Esophagus squamous epithelium (tissue), 4 donors: ENCODE measurements at regions not wholly inside any gene's neighbourhood (a gene's known extent, or its start where the extent isn't known, plus 50 kb on each side); places are given as distances from the start of the nearest gene placed in this dataset.

ENCODE experiments used
- POLR2A ChIP-seq, 4 donors: fragments of 450-650 bp; IDR thresholded peaks; one replicate each; pipeline ENCODE4 v1.6.1; 2017; ENCODE audit warnings: antibody characterized with exemption in 4 of 4, mild to moderate bottlenecking in 4 of 4, moderate library complexity in 3 of 4
- TF ChIP-seq, protein P1 (sequence below), 6 experiments: fragments of 450-650 bp in 4 of 6; fragments of 200-600 bp in 2 of 6; sonication (generic) in 2 of 6; IDR thresholded peaks; one replicate each; pipeline ENCODE4 v1.5.1; 2016 to 2019; ENCODE audit warnings: antibody characterized with exemption in 6 of 6, mild to moderate bottlenecking in 4 of 6, moderate library complexity in 4 of 6

DNA sequence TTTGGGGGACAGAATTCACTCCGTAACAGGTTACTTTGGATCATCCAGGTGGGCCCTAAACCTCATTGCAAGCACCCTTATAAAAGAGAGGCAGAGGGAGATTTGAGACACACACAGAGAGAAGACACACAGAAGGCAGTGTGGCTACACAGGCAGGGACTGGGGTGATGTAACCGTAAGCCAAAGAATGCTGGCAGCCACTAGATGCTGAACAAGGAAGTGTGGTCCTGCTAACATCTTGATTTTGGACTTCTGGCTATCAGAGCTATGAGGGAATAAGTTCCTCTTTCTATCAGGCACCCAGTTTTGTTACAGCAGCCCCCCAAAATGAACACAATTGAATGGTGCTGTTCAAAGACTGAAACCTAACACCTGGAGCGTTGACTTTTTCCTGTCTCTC is 191.3 kb upstream of the MYLIP start:
- TF ChIP-seq POLR2A (IDR thresholded peaks at IDR 0.05) = no peak
- TF ChIP-seq, protein P1, sequence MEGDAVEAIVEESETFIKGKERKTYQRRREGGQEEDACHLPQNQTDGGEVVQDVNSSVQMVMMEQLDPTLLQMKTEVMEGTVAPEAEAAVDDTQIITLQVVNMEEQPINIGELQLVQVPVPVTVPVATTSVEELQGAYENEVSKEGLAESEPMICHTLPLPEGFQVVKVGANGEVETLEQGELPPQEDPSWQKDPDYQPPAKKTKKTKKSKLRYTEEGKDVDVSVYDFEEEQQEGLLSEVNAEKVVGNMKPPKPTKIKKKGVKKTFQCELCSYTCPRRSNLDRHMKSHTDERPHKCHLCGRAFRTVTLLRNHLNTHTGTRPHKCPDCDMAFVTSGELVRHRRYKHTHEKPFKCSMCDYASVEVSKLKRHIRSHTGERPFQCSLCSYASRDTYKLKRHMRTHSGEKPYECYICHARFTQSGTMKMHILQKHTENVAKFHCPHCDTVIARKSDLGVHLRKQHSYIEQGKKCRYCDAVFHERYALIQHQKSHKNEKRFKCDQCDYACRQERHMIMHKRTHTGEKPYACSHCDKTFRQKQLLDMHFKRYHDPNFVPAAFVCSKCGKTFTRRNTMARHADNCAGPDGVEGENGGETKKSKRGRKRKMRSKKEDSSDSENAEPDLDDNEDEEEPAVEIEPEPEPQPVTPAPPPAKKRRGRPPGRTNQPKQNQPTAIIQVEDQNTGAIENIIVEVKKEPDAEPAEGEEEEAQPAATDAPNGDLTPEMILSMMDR (IDR thresholded peaks at IDR 0.05) = no peak
